SK-N-SH (cell line): ENCODE measurements at regions not wholly inside any gene's neighbourhood (a gene's known extent, or its start where the extent isn't known, plus 50 kb on each side); places are given as distances from the start of the nearest gene placed in this dataset.

Experiments
- CTCF ChIA-PET: fragments of 300-600, 350-600 bp; formaldehyde crosslinking; extraction: SDS; loops from one replicate; lab custom pipeline; 2021; lab: Yijun Ruan, JAX
- POLR2A ChIA-PET: fragments of 350-600 bp; sonication (Branson Sonifier 250); formaldehyde crosslinking; extraction: SDS; loops from one replicate; lab custom pipeline; 2020; ENCODE audit warnings: antibody characterized with exemption, inconsistent platforms; lab: Yijun Ruan, JAX
- DNase-seq: peaks from one replicate; pipeline ENCODE4 v3.0.0; 2012
- H2AFZ ChIP-seq: fragments of 200-600 bp; sonication (generic); 2 replicates; pipeline ENCODE4 v1.8.1; 2016; ENCODE audit warnings: antibody characterized with exemption, mild to moderate bottlenecking, low read depth
- H3F3A ChIP-seq: fragments of 200-600 bp; sonication (generic); replicated peaks from 2 replicates; pipeline ENCODE3; 2016; ENCODE audit warnings: antibody characterized with exemption, mild to moderate bottlenecking; ENCODE audit not compliant: insufficient read depth
- H3K27ac ChIP-seq, 2 experiments: fragments of 200-500 bp in 1 of 2; fragments of 200-600 bp in 1 of 2; sonication (Bioruptor generic) in 1 of 2; sonication (generic), shearing (Covaris generic) in 1 of 2; 2 replicates each; pipeline versions ENCODE4 v1.5.1 to v1.6.1; 2014 to 2016; ENCODE audit warnings: low read depth in 2 of 2, inconsistent platforms in 1 of 2, low read length in 1 of 2, mild to moderate bottlenecking in 1 of 2, mixed read lengths in 1 of 2
- H3K27me3 ChIP-seq: fragments of 200-600 bp; sonication (generic), shearing (Covaris generic); 2 replicates; pipeline ENCODE4 v1.6.1; 2016; ENCODE audit warnings: mixed run types; ENCODE audit not compliant: insufficient read depth
- H3K36me3 ChIP-seq, 2 experiments: fragments of 200-500 bp in 1 of 2; fragments of 200-600 bp in 1 of 2; sonication (Bioruptor generic) in 1 of 2; sonication (generic) in 1 of 2; replicated peaks in 1 of 2; 2 replicates each; pipeline versions ENCODE3 to v1.5.1; 2014 to 2016; ENCODE audit warnings: low read length in 1 of 2, mild to moderate bottlenecking in 1 of 2; ENCODE audit not compliant: insufficient read depth in 2 of 2, control insufficient read depth in 1 of 2
- H3K4me1 ChIP-seq, 2 experiments: fragments of 200-500 bp in 1 of 2; fragments of 200-600 bp in 1 of 2; sonication (Bioruptor generic) in 1 of 2; sonication (generic), shearing (Covaris generic) in 1 of 2; 2 replicates each; pipeline versions ENCODE4 v1.5.1 to v1.6.1; 2014 to 2016; ENCODE audit warnings: low read depth in 1 of 2, low read length in 1 of 2, mixed run types in 1 of 2; ENCODE audit not compliant: insufficient read depth in 2 of 2, control insufficient read depth in 1 of 2
- H3K4me2 ChIP-seq: fragments of 200-600 bp; sonication (generic), shearing (Covaris generic); 2 replicates; pipeline ENCODE4 v1.6.1; 2017; ENCODE audit warnings: mixed run types
- H3K4me3 ChIP-seq, 2 experiments: fragments of 200-500 bp in 1 of 2; fragments of 200-600 bp in 1 of 2; sonication (Bioruptor generic) in 1 of 2; sonication (generic), shearing (Covaris generic) in 1 of 2; 2 replicates each; pipeline versions ENCODE4 v1.5.1 to v1.8.1; 2014 to 2016; ENCODE audit warnings: low read depth in 2 of 2, inconsistent platforms in 1 of 2, low read length in 1 of 2, mild to moderate bottlenecking in 1 of 2, mixed read lengths in 1 of 2, moderate library complexity in 1 of 2
- H3K79me2 ChIP-seq: fragments of 200-600 bp; sonication (generic); 2 replicates; pipeline ENCODE4 v1.8.1; 2017; ENCODE audit warnings: mild to moderate bottlenecking; ENCODE audit not compliant: insufficient read depth
- H3K9ac ChIP-seq: fragments of 200-600 bp; sonication (generic); 2 replicates; pipeline ENCODE4 v1.6.1; 2017; ENCODE audit warnings: mixed run types
- H3K9me2 ChIP-seq: fragments of 200-600 bp; sonication (generic); 2 replicates; pipeline ENCODE4 v1.6.1; 2017; ENCODE audit warnings: mixed run types
- H3K9me3 ChIP-seq: fragments of 200-600 bp; sonication (generic); 2 replicates; pipeline ENCODE4 v1.6.1; 2017; ENCODE audit warnings: mixed run types, mild to moderate bottlenecking, moderate library complexity
- H4K20me1 ChIP-seq: fragments of 200-600 bp; sonication (generic); 2 replicates; pipeline ENCODE4 v1.6.1; 2017; ENCODE audit warnings: mild to moderate bottlenecking, mixed run types; ENCODE audit not compliant: insufficient read depth
- CHD2 ChIP-seq: fragments of 150-350 bp; IDR thresholded peaks from 2 replicates; pipeline ENCODE4 v1.6.1; 2018; ENCODE audit warnings: low read length; ENCODE audit not compliant: partially characterized antibody
- GABPA ChIP-seq: IDR thresholded peaks from 2 replicates; pipeline ENCODE4 v1.4.0; 2012; ENCODE audit warnings: low read depth, mild to moderate bottlenecking
- JUND ChIP-seq: IDR thresholded peaks from 2 replicates; pipeline ENCODE4 v1.4.0; 2012
- MXI1 ChIP-seq: IDR thresholded peaks from 2 replicates; pipeline ENCODE4 v1.6.1; 2012; ENCODE audit warnings: mild to moderate bottlenecking, low read depth, low read length, improper control_type of control experiment
- NFIC ChIP-seq: IDR thresholded peaks from 2 replicates; pipeline ENCODE4 v1.4.0; 2012; ENCODE audit warnings: borderline replicate concordance
- WGBS: methylation state at CpG from one replicate; pipeline ENCODE4 v1.1.6; 2017; ENCODE audit warnings: low lambda C conversion rate; 5-methylcytosine and 5-hydroxymethylcytosine counted together

- TF ChIP-seq NFIC (no peak), JUND (no peak)
Observed at GRCh38 chr15:31215490-31216214, 111.0 kb upstream of the KLF13 start (continued).

- Histone ChIP-seq H2AFZ (no peak overlapping the region), H3K9ac (no peak overlapping the region), H3K36me3 (no peaks in the 10 kb centered on the region), H3K27ac (peak overlapping the region in 1 of 2 experiments; percentile 72; a peak in 1 of 4 replicates), H3K9me3 (no peaks in the 10 kb centered on the region), H3K27me3 (no peaks in the 10 kb centered on the region), H3K4me2 (0 out of 2 replicates have a peak overlapping the region, but pooled peaks have one; percentile 37), H3K4me3 (peak overlapping the region in 1 of 2 experiments; percentile 55; a peak in 3 of 4 replicates), H3F3A (no peaks in the 10 kb centered on the region), H3K9me2 (no peaks in the 10 kb centered on the region), H3K79me2 (no peaks in the 10 kb centered on the region), H3K4me1 (peaks cover 0 to 32% of the 10 kb centered on the region in 2 experiments; a peak in 2 of 4 replicates), H4K20me1 (no peaks in the 10 kb centered on the region)
- DNase-seq, result peak; percentile 88
- 7% methylated on average over 17 of the region's 30 CpGs for WGBS
- ChIA-PET CTCF (interaction anchor here (1.2 to 2.3 kb wide), 3 partner anchors 19 to 92 kb away, joined by 3 to 12 read pairs (median 7); no protein-coding TSS in a partner anchor), POLR2A (no interaction called here)
- TF ChIP-seq MXI1, result peak; percentile 41; the same call in 1 of the 2 replicates
- TF ChIP-seq CHD2, result peak; percentile 7
- no peak for TF ChIP-seq GABPA
Observed at GRCh38 chr15:31216215-31216911, 110.3 kb upstream of the KLF13 start.

- CTCF ChIA-PET, result interaction anchor here (1.2 kb wide), 1 partner anchor 91 kb away, joined by 3 read pairs; no protein-coding TSS in a partner anchor
- WGBS, result 89% methylated on average over 6 of the region's 6 CpGs
Observed at GRCh38 chr15:31217067-31217466, 109.6 kb upstream of the KLF13 start.

GRCh38 chr15:31217566-31218270, 108.9 kb upstream of the KLF13 start:
- H3K36me3 ChIP-seq, result no peaks in the 10 kb centered on the region
- peaks cover 0 to 27% of the 10 kb centered on the region in 2 experiments; a peak in 2 of 4 replicates for H3K4me1 ChIP-seq
- H3K4me2 ChIP-seq, result no peak overlapping the region
- H3F3A ChIP-seq, result no peaks in the 10 kb centered on the region
- TF ChIP-seq GABPA, result no peak
- H3K79me2 ChIP-seq, result no peaks in the 10 kb centered on the region
- no peak overlapping the region for H2AFZ ChIP-seq
- 98% methylated on average over 9 of the region's 10 CpGs for WGBS
- no peak for DNase-seq
- no peaks in the 10 kb centered on the region for H3K9me3 ChIP-seq
- H3K4me3 ChIP-seq, result no peak overlapping the region
- no peak overlapping the region for H3K27ac ChIP-seq
- H3K27me3 ChIP-seq, result no peaks in the 10 kb centered on the region
- CTCF ChIA-PET, result interaction anchor here (1.2 to 1.5 kb wide), 2 partner anchors 91 to 270 kb away, joined by 3 to 4 read pairs; no protein-coding TSS in a partner anchor
- H4K20me1 ChIP-seq, result no peaks in the 10 kb centered on the region
- H3K9ac ChIP-seq, result no peak overlapping the region
- no peaks in the 10 kb centered on the region for H3K9me2 ChIP-seq
- POLR2A ChIA-PET, result interaction anchor here (1.6 kb wide), 1 partner anchor 108 kb away, joined by 3 read pairs; no protein-coding TSS in a partner anchor

More at GRCh38 chr15:31217067-31217466, 109.6 kb upstream of the KLF13 start:
- H2AFZ ChIP-seq, result no peak overlapping the region
- no peaks in the 10 kb centered on the region for H3K9me3 ChIP-seq
- no peak overlapping the region for H3K9ac ChIP-seq
- no peaks in the 10 kb centered on the region for H3K9me2 ChIP-seq
- POLR2A ChIA-PET, result interaction anchor here (1.6 kb wide), 1 partner anchor 109 kb away, joined by 3 read pairs; no protein-coding TSS in a partner anchor
- no peaks in the 10 kb centered on the region for H4K20me1 ChIP-seq
- H3K27me3 ChIP-seq, result no peaks in the 10 kb centered on the region
- no peak for TF ChIP-seq NFIC
- H3K4me2 ChIP-seq, result no peak overlapping the region
- H3K27ac ChIP-seq, result no peak overlapping the region
- H3K79me2 ChIP-seq, result no peaks in the 10 kb centered on the region
- H3K36me3 ChIP-seq, result no peaks in the 10 kb centered on the region
- H3F3A ChIP-seq, result no peaks in the 10 kb centered on the region
- no peak overlapping the region for H3K4me3 ChIP-seq
- no peak for DNase-seq
- peaks cover 0 to 32% of the 10 kb centered on the region in 2 experiments; a peak in 2 of 4 replicates for H3K4me1 ChIP-seq
